H9 (cell line): ENCODE measurements at regions not wholly inside any gene's neighbourhood (a gene's known extent, or its start where the extent isn't known, plus 50 kb on each side); places are given as distances from the start of the nearest gene placed in this dataset.

Experiments used
- DNase-seq: peaks from one replicate; pipeline ENCODE4 v3.0.0-alpha.2; 2017
- H2AFZ ChIP-seq: one replicate; pipeline ENCODE4 v1.6.1; 2013; ENCODE audit warnings: mild to moderate bottlenecking, low read length, control low read depth, moderate library complexity
- H2AK5ac ChIP-seq: 2 replicates; pipeline ENCODE4 v1.6.1; 2013; ENCODE audit warnings: low read length, control low read depth, mixed read lengths; ENCODE audit not compliant: insufficient read length
- H2BK120ac ChIP-seq: one replicate; pipeline ENCODE4 v1.6.1; 2013; ENCODE audit warnings: low read depth, mild to moderate bottlenecking, low read length, control low read depth, inconsistent platforms; ENCODE audit not compliant: poor library complexity, severe bottlenecking
- H2BK12ac ChIP-seq: 2 replicates; pipeline ENCODE4 v1.6.1; 2013; ENCODE audit warnings: low read length, control low read depth, mixed read lengths, low read depth; ENCODE audit not compliant: insufficient read length
- H2BK15ac ChIP-seq: 2 replicates; pipeline ENCODE4 v1.6.1; 2013; ENCODE audit warnings: low read depth, low read length, control low read depth
- H2BK20ac ChIP-seq: one replicate; pipeline ENCODE4 v1.6.1; 2013; ENCODE audit warnings: low read depth, mild to moderate bottlenecking, low read length, control low read depth, inconsistent platforms; ENCODE audit not compliant: poor library complexity, severe bottlenecking
- H2BK5ac ChIP-seq: 2 replicates; pipeline ENCODE4 v1.6.1; 2013; ENCODE audit warnings: low read length, control low read depth, mixed read lengths; ENCODE audit not compliant: insufficient read length
- H3K14ac ChIP-seq: 2 replicates; pipeline ENCODE4 v1.6.1; 2013; ENCODE audit warnings: low read length, control low read depth; ENCODE audit not compliant: insufficient read depth
- H3K18ac ChIP-seq: 2 replicates; pipeline ENCODE4 v1.6.1; 2013; ENCODE audit warnings: low read depth, mild to moderate bottlenecking, mixed read lengths, low read length, control low read depth; ENCODE audit not compliant: insufficient read length
- H3K23ac ChIP-seq: 2 replicates; pipeline ENCODE4 v1.6.1; 2013; ENCODE audit warnings: low read length, control low read depth, mixed read lengths, low read depth; ENCODE audit not compliant: insufficient read length
- H3K23me2 ChIP-seq: 2 replicates; pipeline ENCODE4 v1.6.1; 2013; ENCODE audit warnings: low read depth, mild to moderate bottlenecking, mixed read lengths, low read length, control low read depth; ENCODE audit not compliant: insufficient read length, poor library complexity, severe bottlenecking
- H3K27ac ChIP-seq: 2 replicates; pipeline ENCODE4 v1.5.1; 2013; ENCODE audit warnings: low read length, control low read depth, mixed read lengths, low read depth; ENCODE audit not compliant: insufficient read length
- H3K27me3 ChIP-seq: 2 replicates; pipeline ENCODE4 v1.6.1; 2013; ENCODE audit warnings: low read length, control low read depth, inconsistent platforms; ENCODE audit not compliant: insufficient read depth
- H3K4ac ChIP-seq: 2 replicates; pipeline ENCODE4 v1.6.1; 2013; ENCODE audit warnings: low read depth, mild to moderate bottlenecking, control low read depth, inconsistent platforms, low read length, moderate library complexity
- H3K4me1 ChIP-seq: 2 replicates; pipeline ENCODE4 v1.6.1; 2013; ENCODE audit warnings: low read length, control low read depth, inconsistent platforms; ENCODE audit not compliant: insufficient read depth
- H3K4me2 ChIP-seq: 2 replicates; pipeline ENCODE4 v1.6.1; 2013; ENCODE audit warnings: low read length, control low read depth, mixed read lengths; ENCODE audit not compliant: insufficient read length, insufficient read depth
- H3K56ac ChIP-seq: 2 replicates; pipeline ENCODE4 v1.6.1; 2013; ENCODE audit warnings: low read depth, mild to moderate bottlenecking, mixed read lengths, low read length, control low read depth; ENCODE audit not compliant: insufficient read length
- H3K79me1 ChIP-seq: 2 replicates; pipeline ENCODE4 v1.6.1; 2013; ENCODE audit warnings: low read depth, mild to moderate bottlenecking, moderate library complexity, low read length, control low read depth, inconsistent platforms; ENCODE audit not compliant: insufficient read depth, poor library complexity, severe bottlenecking
- H3K79me2 ChIP-seq: 2 replicates; pipeline ENCODE4 v1.6.1; 2013; ENCODE audit warnings: low read length, control low read depth, inconsistent platforms; ENCODE audit not compliant: insufficient read depth
- H3K9ac ChIP-seq: 2 replicates; pipeline ENCODE4 v1.6.1; 2013; ENCODE audit warnings: low read length, control low read depth, mixed read lengths; ENCODE audit not compliant: insufficient read length; ENCODE audit errors: extremely low read depth
- H3K9me3 ChIP-seq: one replicate; pipeline ENCODE4 v1.6.1; 2013; ENCODE audit warnings: low read depth, low read length, inconsistent platforms; ENCODE audit not compliant: control insufficient read depth
- H3T11ph ChIP-seq: one replicate; pipeline ENCODE4 v1.6.1; 2013; ENCODE audit warnings: mild to moderate bottlenecking, low read length, control low read depth, inconsistent platforms
- H4K20me1 ChIP-seq: one replicate; pipeline ENCODE4 v1.6.1; 2013; ENCODE audit not compliant: control insufficient read depth, insufficient read length, insufficient read depth
- H4K5ac ChIP-seq: 2 replicates; pipeline ENCODE4 v1.6.1; 2013; ENCODE audit warnings: low read depth, mild to moderate bottlenecking, mixed read lengths, low read length, control low read depth; ENCODE audit not compliant: insufficient read length
- H4K8ac ChIP-seq: replicated peaks from 2 replicates; pipeline ENCODE4 v1.6.1; 2013; ENCODE audit warnings: low read length, control low read depth, mixed read lengths, low read depth; ENCODE audit not compliant: insufficient read length
- H4K91ac ChIP-seq: 2 replicates; pipeline ENCODE4 v1.6.1; 2013; ENCODE audit warnings: low read depth, mild to moderate bottlenecking, moderate library complexity, mixed read lengths, low read length, control low read depth; ENCODE audit not compliant: insufficient read length
- H3K27ac Mint-ChIP-seq, 3 experiments: 2 replicates in 2 of 3; 3 replicates in 1 of 3; pipeline ENCODE4 v1.8.0; 2020 to 2021; ENCODE audit warnings: mixed read lengths in 3 of 3, mild to moderate bottlenecking in 1 of 3, moderate library complexity in 1 of 3
- H3K27me3 Mint-ChIP-seq: 2 replicates; pipeline ENCODE4 v1.8.0; 2021; ENCODE audit warnings: low read depth, mild to moderate bottlenecking, moderate library complexity, mixed read lengths
- H3K36me3 Mint-ChIP-seq, 3 experiments: 2 replicates in 2 of 3; 3 replicates in 1 of 3; pipeline ENCODE4 v1.8.0; 2020 to 2021; ENCODE audit warnings: low read depth in 3 of 3, mixed read lengths in 3 of 3; ENCODE audit not compliant: insufficient read depth in 1 of 3
- H3K4me1 Mint-ChIP-seq, 2 experiments: 2 replicates each; pipeline ENCODE4 v1.8.0; 2020; ENCODE audit warnings: mixed read lengths in 2 of 2
- H3K4me3 Mint-ChIP-seq, 2 experiments: 2 replicates in 1 of 2; 3 replicates in 1 of 2; pipeline ENCODE4 v1.8.0; 2020 to 2021; ENCODE audit warnings: mild to moderate bottlenecking in 2 of 2, mixed read lengths in 2 of 2, moderate library complexity in 1 of 2
- H3K9me3 Mint-ChIP-seq, 2 experiments: 2 replicates in 1 of 2; 3 replicates in 1 of 2; pipeline ENCODE4 v1.8.0; 2020; ENCODE audit warnings: mild to moderate bottlenecking in 2 of 2, mixed read lengths in 2 of 2, moderate library complexity in 1 of 2
- CTCF ChIP-seq: fragments of 200-600 bp; sonication (generic); conservative IDR thresholded peaks from 3 replicates; pipeline ENCODE4 v1.8.0; 2021; ENCODE audit warnings: antibody characterized with exemption, mild to moderate bottlenecking
- WGBS: extraction: QIAGEN DNeasy Blood & Tissue Kit; methylation state at CpG from one replicate; pipeline ENCODE4 v1.1.7; 2013; ENCODE audit warnings: missing lambda C conversion rate, low lambda C conversion rate, mixed read lengths; ENCODE audit not compliant: insufficient read length; ENCODE audit errors: extremely low coverage; 5-methylcytosine and 5-hydroxymethylcytosine counted together

DNA sequence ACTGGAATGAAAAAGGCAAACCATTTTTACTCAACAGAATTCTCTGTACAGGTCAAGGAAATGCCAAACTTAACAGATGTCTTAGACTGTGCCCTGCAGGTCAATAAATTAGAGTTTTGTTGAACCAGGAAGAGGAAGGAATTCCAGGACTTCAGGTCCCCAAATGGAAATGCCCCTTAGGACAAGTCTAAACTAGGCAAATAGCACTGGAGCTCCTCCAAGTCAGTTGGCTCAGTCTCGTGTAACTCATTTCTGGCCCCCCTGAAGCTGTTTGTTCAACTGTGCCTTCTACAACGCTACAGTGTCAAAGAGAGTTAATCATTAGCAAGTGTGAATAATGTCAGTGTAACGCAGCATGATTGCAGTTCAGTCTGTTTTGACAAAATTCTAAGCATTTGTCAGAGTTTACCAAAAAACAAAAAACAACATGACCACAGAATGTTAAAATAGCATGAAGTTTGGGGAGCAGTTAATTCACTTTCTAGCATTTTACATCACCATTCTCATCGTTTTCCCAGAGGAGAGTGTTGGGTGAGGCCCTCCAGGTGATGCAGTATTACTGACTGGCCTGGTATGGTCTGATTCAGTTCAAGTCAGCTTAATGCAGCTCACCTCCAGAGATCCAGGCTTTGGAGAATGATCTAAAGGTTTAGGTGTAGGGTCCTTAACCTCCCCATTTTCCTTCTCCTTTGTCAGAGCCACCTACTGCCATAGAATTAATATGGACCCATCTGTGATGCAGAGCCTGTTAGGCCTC lies 108.1 kb downstream of the AQP4 start:
- Histone ChIP-seq H3K4me1 (no peaks in the 10 kb centered on the region), H3K9ac (no peak overlapping the region), H2AFZ (no peak overlapping the region), H4K20me1 (no peaks in the 10 kb centered on the region), H3K4me2 (no peak overlapping the region), H2AK5ac (no peak overlapping the region), H3K23ac (no peak overlapping the region), H3K9me3 (no peaks in the 10 kb centered on the region), H3K4ac (no peak overlapping the region), H2BK15ac (no peak overlapping the region), H4K91ac (no peak overlapping the region), H2BK120ac (no peak overlapping the region), H3K27me3 (no peaks in the 10 kb centered on the region; the same call in 1 of the 2 replicates), H3K27ac (no peak overlapping the region), H3K23me2 (no peaks in the 10 kb centered on the region), H4K5ac (no peak overlapping the region), H3K56ac (no peak overlapping the region), H3K14ac (no peak overlapping the region), H3T11ph (no peak overlapping the region), H2BK20ac (no peak overlapping the region), H3K79me1 (no peaks in the 10 kb centered on the region), H2BK5ac (no peak overlapping the region), H3K79me2 (no peaks in the 10 kb centered on the region), H3K18ac (no peak overlapping the region), H2BK12ac (no peak overlapping the region), H4K8ac (no peak overlapping the region)
- DNase-seq = no peak
- Mint-ChIP-seq H3K4me1 (no peaks in the 10 kb centered on the region), H3K9me3 (no peaks in the 10 kb centered on the region), H3K27ac (no peak overlapping the region), H3K27me3 (no peaks in the 10 kb centered on the region), H3K4me3 (no peak overlapping the region), H3K36me3 (no peaks in the 10 kb centered on the region)
- no CpG with 5 or more reads among the region's 4 CpGs for WGBS
- no peak for TF ChIP-seq CTCF
